HG03457 (cell line): ENCODE measurements at regions not wholly inside any gene's neighbourhood (a gene's known extent, or its start where the extent isn't known, plus 50 kb on each side); places are given as distances from the start of the nearest gene placed in this dataset.
"Not testable (repeated sequence)": the region's sequence is repeated elsewhere in the genome, so short reads cannot be mapped to it uniquely, and the experiment has no call there.

ENCODE experiments used
- ATAC-seq: cut with Tn5 transposase; IDR thresholded peaks from one replicate; pipeline ENCODE4 v1.9.1; 2021; ENCODE audit warnings: moderate number of reproducible peaks; ENCODE audit not compliant: unreplicated experiment

- ATAC-seq = no peak
Measured at GRCh38 chr12:91640021-91640420, 457.4 kb upstream of the DCN start.

- ATAC-seq = no peak
Measured at GRCh38 chr12:91639327-91639726, 456.7 kb upstream of the DCN start.

GRCh38 chr12:91637789-91638624 lies 455.4 kb upstream of the DCN start:
- no peak for ATAC-seq

- no peak for ATAC-seq
Measured at GRCh38 chr12:91636721-91637120, 454.1 kb upstream of the DCN start.

GRCh38 chr12:91634386-91634713 lies 451.7 kb upstream of the DCN start:
- ATAC-seq = not testable (repeated sequence)

GRCh38 chr12:91633734-91634357 lies 451.2 kb upstream of the DCN start:
- ATAC-seq = no peak

- ATAC-seq = no peak
Measured at GRCh38 chr12:91633206-91633605, 450.6 kb upstream of the DCN start.

- no peak for ATAC-seq
Measured at GRCh38 chr12:91632042-91632786, 449.6 kb upstream of the DCN start.

- ATAC-seq = no peak
Measured at GRCh38 chr12:91630596-91631293, 448.1 kb upstream of the DCN start.

- ATAC-seq = no peak
Measured at GRCh38 chr12:91630083-91630482, 447.5 kb upstream of the DCN start.

- no peak for ATAC-seq
Measured at GRCh38 chr12:91629440-91629839, 446.8 kb upstream of the DCN start.

- no peak for ATAC-seq
Measured at GRCh38 chr12:91628656-91629055, 446.0 kb upstream of the DCN start.

GRCh38 chr12:91627225-91627624 lies 444.6 kb upstream of the DCN start:
- no peak for ATAC-seq

- ATAC-seq = no peak
Measured at GRCh38 chr12:91622981-91623380, 440.4 kb upstream of the DCN start.

GRCh38 chr12:91622037-91622436 lies 439.4 kb upstream of the DCN start:
- ATAC-seq = no peak

- ATAC-seq = no peak
Measured at GRCh38 chr12:91620992-91621391, 438.4 kb upstream of the DCN start.

GRCh38 chr12:91620422-91620821 lies 437.8 kb upstream of the DCN start:
- no peak for ATAC-seq

- no peak for ATAC-seq
Measured at GRCh38 chr12:91618281-91618680, 435.7 kb upstream of the DCN start.

GRCh38 chr12:91617818-91618217 lies 435.2 kb upstream of the DCN start:
- ATAC-seq = no peak

- ATAC-seq = no peak
Measured at GRCh38 chr12:91616416-91616815, 433.8 kb upstream of the DCN start.

- ATAC-seq = no peak
Measured at GRCh38 chr12:91613223-91613779, 430.7 kb upstream of the DCN start.
